ENCODE measurements at regions not wholly inside any gene's neighbourhood (a gene's known extent, or its start where the extent isn't known, plus 50 kb on each side); places are given as distances from the start of the nearest gene placed in this dataset.

- Histone ChIP-seq H3K23me2 (ENCODE audit: low read depth, low read length) (no peaks in the 10 kb centered on the region), H3K4me2 (ENCODE audit: insufficient read depth in 1 of 2, low read depth in 2 of 2, low read length in 2 of 2) (no peak overlapping the region), H3K4ac (replicated peaks; ENCODE audit: insufficient read length, low read depth, low read length) (no peak overlapping the region), H2BK5ac (ENCODE audit: low read depth, low read length) (no peak overlapping the region), H2AFZ (ENCODE audit: low read length) (no peak overlapping the region), H2BK20ac (ENCODE audit: low read length) (no peak overlapping the region), H4K20me1 (replicated peaks in 1 of 2; ENCODE audit: control insufficient read depth in 1 of 2, insufficient read depth in 2 of 2, low read length in 2 of 2) (no peaks in the 10 kb centered on the region), H2BK120ac (replicated peaks; ENCODE audit: low read depth, low read length) (no peak overlapping the region), H3K23ac (ENCODE audit: insufficient read length) (no peak overlapping the region), H3K36me3 (ENCODE audit: control insufficient read depth in 2 of 4, insufficient read depth in 4 of 4, low read length in 3 of 4) (no peaks in the 10 kb centered on the region), H3K18ac (ENCODE audit: extremely low read depth, low read length) (no peak overlapping the region), H3K14ac (ENCODE audit: insufficient read length) (no peak overlapping the region), H3K79me1 (ENCODE audit: low read depth, low read length) (no peaks in the 10 kb centered on the region), H3K79me2 (ENCODE audit: control insufficient read depth in 1 of 2, insufficient read depth in 2 of 2, low read length in 2 of 2) (no peaks in the 10 kb centered on the region), H3K9ac (replicated peaks in 1 of 4; ENCODE audit: extremely low read depth in 1 of 4, low read depth in 3 of 4, low read length in 3 of 4) (no peak overlapping the region), H3K27ac (ENCODE audit: low read depth, low read length) (no peak overlapping the region), H4K91ac (replicated peaks; ENCODE audit: insufficient read length, low read length) (no peak overlapping the region), H2BK15ac (ENCODE audit: low read length) (no peak overlapping the region), H4K8ac (ENCODE audit: extremely low read depth, insufficient read depth, low read length) (no peak overlapping the region), H3K27me3 (replicated peaks in 1 of 4; ENCODE audit: control insufficient read depth in 3 of 4, extremely low read depth in 1 of 4, insufficient read depth in 3 of 4, low read length in 3 of 4) (no peaks in the 10 kb centered on the region), H3K56ac (replicated peaks; ENCODE audit: insufficient read length, low read depth, low read length) (no peak overlapping the region), H3K9me3 (ENCODE audit: insufficient read depth in 2 of 2, low read depth in 1 of 2, low read length in 1 of 2) (no peaks in the 10 kb centered on the region), H3K4me1 (replicated peaks in 1 of 4; ENCODE audit: control insufficient read depth in 3 of 4, insufficient read depth in 4 of 4, low read length in 3 of 4) (peaks cover 0 to 1% (median 0%) of the 10 kb centered on the region in 4 experiments; a peak in 2 of 7 replicates), H2AK5ac (ENCODE audit: low read depth, low read length) (no peak overlapping the region), H3K4me3 (ENCODE audit: extremely low read depth in 1 of 4, insufficient read depth in 2 of 4, low read depth in 3 of 4, low read length in 4 of 4) (no peak overlapping the region), H4K5ac (ENCODE audit: insufficient read length, low read depth, low read length) (no peak overlapping the region), H2BK12ac (ENCODE audit: low read depth, low read length) (no peak overlapping the region)
- POLR2A ChIA-PET (ENCODE audit: partially characterized antibody): no interaction called here
- CTCF ChIA-PET (ENCODE audit: partially characterized antibody): interaction anchor here (0.6 to 3.0 kb wide), 59 partner anchors 9 to 910 kb away, joined by 3 to 30 read pairs (median 4); no protein-coding TSS in a partner anchor
- FAIRE-seq: peak; percentile 82
- DNase-seq (ENCODE audit: low read depth in 1 of 2, low spot score in 2 of 2): no peak
- 81% methylated on average over 8 of the region's 8 CpGs; no CpG with 5 or more reads in 1 of the 2 experiments for WGBS, 2 experiments (ENCODE audit: extremely low coverage in 1 of 2, insufficient coverage in 1 of 2, insufficient read length in 1 of 2, insufficient replicate concordance in 2 of 2, low coverage in 1 of 2, low lambda C conversion rate in 2 of 2, missing lambda C conversion rate in 1 of 2)
- no peak for TF ChIP-seq CBX8 (IDR thresholded peaks at IDR 0.05; ENCODE audit: borderline replicate concordance, low read depth, low read length)
- no peak for TF ChIP-seq RBBP5 (IDR thresholded peaks at IDR 0.05; ENCODE audit: borderline replicate concordance, low read depth, low read length)
- TF ChIP-seq CEBPB (IDR thresholded peaks at IDR 0.05; ENCODE audit: low read depth, low read length): no peak
Measured at GRCh38 chr10:109773288-109774120, 149.8 kb downstream of the XPNPEP1 start.
